CD14-positive monocyte (primary cell): ENCODE measurements at regions not wholly inside any gene's neighbourhood (a gene's known extent, or its start where the extent isn't known, plus 50 kb on each side); places are given as distances from the start of the nearest gene placed in this dataset.

ENCODE experiments used
- DNase-seq, 3 donors: peaks; one replicate each; pipeline ENCODE4 v3.0.0-alpha.2; 2011 to 2022
- H2AFZ ChIP-seq: 2 replicates; pipeline ENCODE4 v1.6.0; 2012; ENCODE audit warnings: mild to moderate bottlenecking, low read depth, low read length, inconsistent platforms; ENCODE audit not compliant: insufficient read depth, poor library complexity, severe bottlenecking
- H3K27ac ChIP-seq, 2 donors: 1 replicate in 1 of 2; 2 replicates in 1 of 2; pipeline ENCODE4 v1.5.1; 2012 to 2013; ENCODE audit warnings: low read length in 2 of 2, control low read depth in 1 of 2, inconsistent platforms in 1 of 2, low read depth in 1 of 2, mild to moderate bottlenecking in 1 of 2
- H3K27me3 ChIP-seq, 2 donors: one replicate each; pipeline versions ENCODE4 v1.6.0 to v1.6.1; 2011 to 2013; ENCODE audit warnings: low read length in 2 of 2; ENCODE audit not compliant: control insufficient read depth in 2 of 2, insufficient read depth in 2 of 2
- H3K36me3 ChIP-seq, 2 donors: replicated peaks in 1 of 2; 1 replicate in 1 of 2; 2 replicates in 1 of 2; pipeline versions ENCODE4 v1.5.1 to v1.6.1; 2012 to 2013; ENCODE audit warnings: low read length in 2 of 2, control low read depth in 1 of 2, inconsistent platforms in 1 of 2, mild to moderate bottlenecking in 1 of 2; ENCODE audit not compliant: insufficient read depth in 2 of 2, control insufficient read depth in 1 of 2
- H3K4me1 ChIP-seq, 2 donors: 1 replicate in 1 of 2; 2 replicates in 1 of 2; pipeline versions ENCODE4 v1.5.1 to v1.6.1; 2012 to 2013; ENCODE audit warnings: low read length in 2 of 2, control low read depth in 1 of 2, inconsistent platforms in 1 of 2, mild to moderate bottlenecking in 1 of 2, moderate library complexity in 1 of 2; ENCODE audit not compliant: insufficient read depth in 2 of 2, control insufficient read depth in 1 of 2
- H3K4me2 ChIP-seq: replicated peaks from 2 replicates; pipeline ENCODE3; 2012; ENCODE audit warnings: low read length, moderate library complexity, mild to moderate bottlenecking; ENCODE audit not compliant: poor library complexity, severe bottlenecking; ENCODE audit errors: extremely low read depth
- H3K4me3 ChIP-seq, 3 experiments: fragments of 200-600 bp in 1 of 3; sonication (generic) in 1 of 3; replicated peaks in 1 of 3; 1 replicate in 2 of 3; 2 replicates in 1 of 3; pipeline ENCODE4 v1.5.1; 2011 to 2013; ENCODE audit warnings: low read length in 3 of 3, mild to moderate bottlenecking in 3 of 3, control low read depth in 2 of 3, low read depth in 2 of 3, inconsistent platforms in 1 of 3, moderate library complexity in 1 of 3
- H3K79me2 ChIP-seq: 2 replicates; pipeline ENCODE4 v1.6.0; 2012; ENCODE audit warnings: mild to moderate bottlenecking, control low read depth, inconsistent platforms, low read length, moderate library complexity; ENCODE audit not compliant: insufficient read depth
- H3K9ac ChIP-seq: 2 replicates; pipeline ENCODE4 v1.6.0; 2017; ENCODE audit warnings: low read length, mild to moderate bottlenecking; ENCODE audit not compliant: insufficient read depth, poor library complexity, severe bottlenecking
- H3K9me3 ChIP-seq, 2 donors: replicated peaks in 1 of 2; 1 replicate in 1 of 2; 2 replicates in 1 of 2; pipeline versions ENCODE4 v1.5.1 to v1.6.1; 2012 to 2013; ENCODE audit warnings: low read length in 2 of 2, control low read depth in 1 of 2; ENCODE audit not compliant: control insufficient read depth in 1 of 2, insufficient read depth in 1 of 2
- H4K20me1 ChIP-seq: 2 replicates; pipeline ENCODE4 v1.6.0; 2012; ENCODE audit warnings: mild to moderate bottlenecking, low read length, control low read depth, moderate library complexity; ENCODE audit not compliant: insufficient read depth
- H3K27ac Mint-ChIP-seq, 7 donors: one replicate each; pipeline ENCODE4 v1.8.0; 2020; ENCODE audit warnings: mild to moderate bottlenecking in 7 of 7, mixed read lengths in 7 of 7, moderate library complexity in 6 of 7, inconsistent platforms in 2 of 7
- H3K27me3 Mint-ChIP-seq, 3 donors: one replicate each; pipeline ENCODE4 v1.8.0; 2021 to 2022; ENCODE audit warnings: low read depth in 3 of 3, mild to moderate bottlenecking in 3 of 3, mixed read lengths in 3 of 3, moderate library complexity in 3 of 3, inconsistent platforms in 1 of 3
- H3K36me3 Mint-ChIP-seq, 2 donors: one replicate each; pipeline ENCODE4 v1.8.0; 2020; ENCODE audit warnings: mixed read lengths in 2 of 2, inconsistent platforms in 1 of 2, mild to moderate bottlenecking in 1 of 2
- H3K4me1 Mint-ChIP-seq: one replicate; pipeline ENCODE4 v1.8.0; 2020; ENCODE audit warnings: mild to moderate bottlenecking, mixed read lengths
- H3K4me3 Mint-ChIP-seq, 2 donors: one replicate each; pipeline ENCODE4 v1.8.0; 2020; ENCODE audit warnings: mild to moderate bottlenecking in 2 of 2, mixed read lengths in 2 of 2, moderate library complexity in 1 of 2
- H3K9me3 Mint-ChIP-seq, 7 donors: one replicate each; pipeline ENCODE4 v1.8.0; 2020 to 2022; ENCODE audit warnings: mixed read lengths in 7 of 7, mild to moderate bottlenecking in 6 of 7, moderate library complexity in 6 of 7, inconsistent platforms in 2 of 7
- WGBS: methylation state at CpG from one replicate; pipeline ENCODE4 v1.1.5; 2013; ENCODE audit warnings: missing lambda C conversion rate; ENCODE audit not compliant: insufficient coverage; 5-methylcytosine and 5-hydroxymethylcytosine counted together
- intact Hi-C, 2 donors: fragments of 100-400 bp; cut with micrococcal nuclease; formaldehyde crosslinking; loops; one replicate each; pipeline versions ENCODE4 v1.15.0 to v1.15.1; 2023
- TF ChIP-seq, protein P1 (sequence below): fragments of 200-600 bp; IDR thresholded peaks from one replicate; pipeline ENCODE4 v1.8.0; 2022; ENCODE audit warnings: antibody characterized with exemption, mild to moderate bottlenecking

DNA sequence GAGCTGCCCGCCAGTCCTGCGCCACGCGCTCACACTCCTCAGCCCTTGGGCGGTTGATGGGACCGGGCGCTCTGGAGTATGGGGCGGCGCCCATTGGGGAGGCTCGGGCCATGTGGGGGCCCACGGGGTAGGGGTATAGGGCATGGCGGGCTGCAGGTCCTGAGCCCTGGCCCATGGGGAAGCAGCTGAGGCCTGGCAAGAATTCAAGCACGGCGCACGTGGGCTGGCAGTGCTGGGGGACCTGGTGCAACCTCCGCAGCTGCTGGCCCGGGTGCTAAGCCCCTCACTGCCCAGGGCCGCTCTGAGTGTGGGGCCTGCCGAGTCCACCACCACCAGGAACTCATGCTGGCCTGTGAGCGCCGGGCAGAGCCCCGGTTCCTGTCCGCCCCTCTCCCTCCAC is 229.6 kb upstream of the ZNF608 start:
- Histone ChIP-seq H3K9me3 (peaks cover 0 to 12% of the 10 kb centered on the region in 2 donors), H3K9ac (no peak overlapping the region), H4K20me1 (no peaks in the 10 kb centered on the region), H3K79me2 (no peaks in the 10 kb centered on the region), H3K36me3 (no peaks in the 10 kb centered on the region), H3K27ac (no peak overlapping the region), H3K27me3 (no peaks in the 10 kb centered on the region), H3K4me3 (no peak overlapping the region), H3K4me1 (no peaks in the 10 kb centered on the region), H2AFZ (no peak overlapping the region), H3K4me2 (no peak overlapping the region)
- Mint-ChIP-seq H3K36me3 (no peaks in the 10 kb centered on the region), H3K27me3 (peaks cover 0 to 3% (median 2%) of the 10 kb centered on the region in 3 donors), H3K27ac (no peak overlapping the region), H3K4me3 (no peak overlapping the region), H3K9me3 (peaks cover 4 to 15% (median 9%) of the 10 kb centered on the region in 7 donors), H3K4me1 (no peaks in the 10 kb centered on the region)
- WGBS: 92% methylated on average over 18 of the region's 23 CpGs
- no peak for DNase-seq
- TF ChIP-seq, protein P1, sequence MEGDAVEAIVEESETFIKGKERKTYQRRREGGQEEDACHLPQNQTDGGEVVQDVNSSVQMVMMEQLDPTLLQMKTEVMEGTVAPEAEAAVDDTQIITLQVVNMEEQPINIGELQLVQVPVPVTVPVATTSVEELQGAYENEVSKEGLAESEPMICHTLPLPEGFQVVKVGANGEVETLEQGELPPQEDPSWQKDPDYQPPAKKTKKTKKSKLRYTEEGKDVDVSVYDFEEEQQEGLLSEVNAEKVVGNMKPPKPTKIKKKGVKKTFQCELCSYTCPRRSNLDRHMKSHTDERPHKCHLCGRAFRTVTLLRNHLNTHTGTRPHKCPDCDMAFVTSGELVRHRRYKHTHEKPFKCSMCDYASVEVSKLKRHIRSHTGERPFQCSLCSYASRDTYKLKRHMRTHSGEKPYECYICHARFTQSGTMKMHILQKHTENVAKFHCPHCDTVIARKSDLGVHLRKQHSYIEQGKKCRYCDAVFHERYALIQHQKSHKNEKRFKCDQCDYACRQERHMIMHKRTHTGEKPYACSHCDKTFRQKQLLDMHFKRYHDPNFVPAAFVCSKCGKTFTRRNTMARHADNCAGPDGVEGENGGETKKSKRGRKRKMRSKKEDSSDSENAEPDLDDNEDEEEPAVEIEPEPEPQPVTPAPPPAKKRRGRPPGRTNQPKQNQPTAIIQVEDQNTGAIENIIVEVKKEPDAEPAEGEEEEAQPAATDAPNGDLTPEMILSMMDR: no peak
- intact Hi-C loops: no loop called here

DNA sequence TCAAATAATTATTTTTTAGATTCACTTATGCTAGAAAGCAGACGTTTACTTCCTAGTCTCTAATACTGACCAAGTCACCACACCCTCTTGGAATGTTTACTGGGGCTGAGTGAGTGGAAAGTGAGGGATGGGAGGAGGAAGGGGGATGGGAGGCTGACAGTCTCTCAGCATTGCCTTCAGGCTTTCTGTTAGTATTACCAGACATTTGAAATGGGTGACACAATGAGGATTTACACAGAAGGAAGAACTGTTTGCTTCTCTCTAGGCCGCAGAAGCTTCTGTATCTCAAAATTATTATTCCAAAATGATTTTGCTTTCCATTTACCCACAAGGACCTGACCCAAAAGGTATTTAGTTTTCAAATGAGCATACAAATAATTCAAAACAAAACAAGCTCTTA is 232.8 kb upstream of the ZNF608 start:
- Histone ChIP-seq H2AFZ (no peak overlapping the region), H3K36me3 (no peaks in the 10 kb centered on the region), H3K27ac (no peak overlapping the region), H4K20me1 (no peaks in the 10 kb centered on the region), H3K9me3 (peaks cover 0 to 20% of the 10 kb centered on the region in 2 donors), H3K4me2 (no peak overlapping the region), H3K79me2 (no peaks in the 10 kb centered on the region), H3K9ac (no peak overlapping the region), H3K4me1 (no peaks in the 10 kb centered on the region), H3K27me3 (no peaks in the 10 kb centered on the region), H3K4me3 (no peak overlapping the region)
- no peak for DNase-seq
- WGBS: no CpG with 5 or more reads among the region's 2 CpGs
- peaks cover 0 to 2% of the 10 kb centered on the region in 2 donors for H3K36me3 Mint-ChIP-seq
- H3K9me3 Mint-ChIP-seq: peaks cover 9 to 26% (median 21%) of the 10 kb centered on the region in 7 donors
- no peak overlapping the region for H3K4me3 Mint-ChIP-seq
- peaks cover 5% of the 10 kb centered on the region for H3K4me1 Mint-ChIP-seq
- TF ChIP-seq, protein P1: no peak
- H3K27ac Mint-ChIP-seq: no peak overlapping the region
- intact Hi-C loops: no loop called here
- H3K27me3 Mint-ChIP-seq: peaks cover 0 to 1% (median 0%) of the 10 kb centered on the region in 3 donors
